Kidney (tissue), 13 donors: ENCODE measurements at regions not wholly inside any gene's neighbourhood (a gene's known extent, or its start where the extent isn't known, plus 50 kb on each side); places are given as distances from the start of the nearest gene placed in this dataset.

Experiments
- DNase-seq, 5 donors: peaks; one replicate each; pipeline ENCODE4 v3.0.0-alpha.2; 2013 to 2020
- FAIRE-seq: peaks from 2 replicates; lab custom pipeline; 2012; peaks lifted over from hg19 to GRCh38; lab: Jason Lieb, UNC
- H3K27ac ChIP-seq, 2 donors: one replicate each; pipeline ENCODE4 v1.7.0; 2013; ENCODE audit warnings: low read depth in 2 of 2, low read length in 2 of 2, inconsistent platforms in 1 of 2
- H3K27me3 ChIP-seq: one replicate; pipeline ENCODE4 v1.7.1; 2013; ENCODE audit warnings: low read length, inconsistent platforms; ENCODE audit not compliant: control insufficient read depth, insufficient read depth
- H3K36me3 ChIP-seq, 3 donors: one replicate each; pipeline versions ENCODE4 v1.7.0 to v1.7.1; 2013; ENCODE audit warnings: low read length in 3 of 3, control low read depth in 1 of 3, inconsistent platforms in 1 of 3; ENCODE audit not compliant: insufficient read depth in 3 of 3, control insufficient read depth in 2 of 3
- H3K4me1 ChIP-seq, 3 donors: one replicate each; pipeline versions ENCODE4 v1.7.0 to v1.7.1; 2013; ENCODE audit warnings: low read length in 3 of 3, inconsistent platforms in 1 of 3, low read depth in 1 of 3; ENCODE audit not compliant: control insufficient read depth in 2 of 3, insufficient read depth in 2 of 3
- H3K4me3 ChIP-seq, 3 donors: one replicate each; pipeline versions ENCODE4 v1.7.0 to v1.8.1; 2013; ENCODE audit warnings: low read length in 3 of 3, control low read depth in 1 of 3, inconsistent platforms in 1 of 3
- H3K9ac ChIP-seq, 3 donors: one replicate each; pipeline versions ENCODE4 v1.7.0 to v1.7.1; 2013; ENCODE audit warnings: low read length in 3 of 3, control low read depth in 1 of 3, inconsistent platforms in 1 of 3
- H3K9me3 ChIP-seq, 3 donors: one replicate each; pipeline versions ENCODE4 v1.7.0 to v1.7.1; 2013; ENCODE audit warnings: low read length in 3 of 3, control low read depth in 1 of 3, inconsistent platforms in 1 of 3; ENCODE audit not compliant: control insufficient read depth in 2 of 3, insufficient read depth in 1 of 3
- intact Hi-C: fragments of 100-400 bp; cut with DNase I; formaldehyde crosslinking; loops from one replicate; pipeline ENCODE4 v1.11.1; 2022
- TF ChIP-seq, protein P1 (sequence below): IDR thresholded peaks from 3 replicates; pipeline ENCODE4 v1.5.1; 2012; ENCODE audit warnings: mild to moderate bottlenecking, moderate library complexity, borderline replicate concordance; ENCODE audit not compliant: insufficient read depth; ENCODE audit errors: extremely low read depth
- donor health status: control.
- donor health status: control.
- donor health status: control.
- donor health status: control.
- donor health status: control.
- donor health status: DM: yes; HTN: yes; CAD: no.
- donor health status: Normal renal cell carcinoma (clear cell type).

DNA sequence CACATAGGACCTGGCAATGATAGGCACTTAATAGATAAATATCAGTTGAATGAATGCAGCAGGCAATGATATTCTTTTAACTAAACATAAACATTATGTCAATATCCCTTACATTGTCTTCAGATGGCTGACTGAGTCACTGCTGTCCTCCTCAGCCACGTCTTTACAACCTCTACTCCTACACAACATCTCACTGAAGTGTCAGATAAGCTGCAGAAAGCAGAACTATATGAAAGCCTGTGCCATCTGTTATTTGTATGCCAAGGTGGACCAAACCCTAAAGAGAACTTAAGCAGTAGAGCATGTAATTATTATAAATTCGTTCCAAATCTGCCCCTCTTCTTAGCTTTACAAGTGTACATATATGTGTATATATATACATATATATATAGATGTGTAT, 271.2 kb downstream of the RASEF start:
- FAIRE-seq (no peak), DNase-seq (no peak)
- Histone ChIP-seq H3K4me1 (no peaks in the 10 kb centered on the region), H3K27ac (no peak overlapping the region), H3K36me3 (no peaks in the 10 kb centered on the region), H3K9ac (no peak overlapping the region), H3K9me3 (no peaks in the 10 kb centered on the region), H3K4me3 (no peak overlapping the region), H3K27me3 (no peaks in the 10 kb centered on the region)
- TF ChIP-seq, protein P1, sequence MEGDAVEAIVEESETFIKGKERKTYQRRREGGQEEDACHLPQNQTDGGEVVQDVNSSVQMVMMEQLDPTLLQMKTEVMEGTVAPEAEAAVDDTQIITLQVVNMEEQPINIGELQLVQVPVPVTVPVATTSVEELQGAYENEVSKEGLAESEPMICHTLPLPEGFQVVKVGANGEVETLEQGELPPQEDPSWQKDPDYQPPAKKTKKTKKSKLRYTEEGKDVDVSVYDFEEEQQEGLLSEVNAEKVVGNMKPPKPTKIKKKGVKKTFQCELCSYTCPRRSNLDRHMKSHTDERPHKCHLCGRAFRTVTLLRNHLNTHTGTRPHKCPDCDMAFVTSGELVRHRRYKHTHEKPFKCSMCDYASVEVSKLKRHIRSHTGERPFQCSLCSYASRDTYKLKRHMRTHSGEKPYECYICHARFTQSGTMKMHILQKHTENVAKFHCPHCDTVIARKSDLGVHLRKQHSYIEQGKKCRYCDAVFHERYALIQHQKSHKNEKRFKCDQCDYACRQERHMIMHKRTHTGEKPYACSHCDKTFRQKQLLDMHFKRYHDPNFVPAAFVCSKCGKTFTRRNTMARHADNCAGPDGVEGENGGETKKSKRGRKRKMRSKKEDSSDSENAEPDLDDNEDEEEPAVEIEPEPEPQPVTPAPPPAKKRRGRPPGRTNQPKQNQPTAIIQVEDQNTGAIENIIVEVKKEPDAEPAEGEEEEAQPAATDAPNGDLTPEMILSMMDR, result no peak
- intact Hi-C loops, result no loop called here

DNA sequence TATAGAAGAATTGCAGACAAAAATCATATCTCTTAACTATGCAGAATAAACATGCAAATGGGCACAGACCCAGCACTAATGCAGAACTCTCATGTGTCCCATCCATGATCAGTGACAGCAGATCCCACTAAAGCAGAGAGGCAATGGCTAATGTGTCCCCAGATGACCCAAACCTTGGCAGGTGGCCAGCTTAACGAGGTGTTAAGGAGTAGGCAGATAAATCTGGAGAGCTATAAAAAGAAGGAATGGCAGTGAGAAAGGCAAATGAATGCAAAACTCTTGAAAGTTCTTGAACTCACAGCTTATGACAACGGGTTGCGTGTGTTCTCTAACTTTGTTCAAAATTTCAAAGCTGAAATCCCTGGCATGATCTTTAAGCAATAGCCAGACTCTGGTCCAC, 265.4 kb downstream of the RASEF start:
- no peak overlapping the region for H3K4me3 ChIP-seq
- no peaks in the 10 kb centered on the region for H3K9me3 ChIP-seq
- no peaks in the 10 kb centered on the region for H3K27me3 ChIP-seq
- H3K4me1 ChIP-seq, result no peaks in the 10 kb centered on the region
- no peak for FAIRE-seq
- H3K9ac ChIP-seq, result no peak overlapping the region
- TF ChIP-seq, protein P1, result no peak
- intact Hi-C loops, result no loop called here
- no peak overlapping the region for H3K27ac ChIP-seq
- DNase-seq, result peak in 4 of 5 donors; percentile 66 to 85 (median 70)
- no peaks in the 10 kb centered on the region for H3K36me3 ChIP-seq

DNA sequence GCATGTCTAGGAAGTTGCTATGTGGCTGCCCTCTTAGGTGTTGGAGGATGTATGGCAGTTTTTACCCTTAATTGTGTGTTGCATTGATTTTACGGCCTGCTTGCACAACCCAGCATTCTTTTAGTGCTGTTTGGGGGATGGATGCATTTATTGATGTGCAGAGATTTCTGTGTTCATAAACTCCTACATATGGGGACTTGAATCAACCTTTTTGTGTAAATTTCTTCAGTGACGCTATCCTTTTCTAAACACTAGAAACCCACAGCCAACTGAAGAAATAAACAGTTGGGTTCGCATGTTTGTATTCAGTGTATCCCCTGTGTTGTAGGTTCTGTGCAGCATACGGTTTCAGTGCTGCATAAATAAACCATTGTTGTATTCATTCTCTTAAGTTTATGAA, 263.7 kb downstream of the RASEF start:
- DNase-seq, result no peak
- no peak overlapping the region for H3K27ac ChIP-seq
- intact Hi-C loops, result no loop called here
- no peak for FAIRE-seq
- no peaks in the 10 kb centered on the region for H3K4me1 ChIP-seq
- H3K36me3 ChIP-seq, result no peaks in the 10 kb centered on the region
- no peaks in the 10 kb centered on the region for H3K27me3 ChIP-seq
- H3K9me3 ChIP-seq, result no peaks in the 10 kb centered on the region
- H3K9ac ChIP-seq, result no peak overlapping the region
- H3K4me3 ChIP-seq, result no peak overlapping the region
- TF ChIP-seq, protein P1, result no peak

DNA sequence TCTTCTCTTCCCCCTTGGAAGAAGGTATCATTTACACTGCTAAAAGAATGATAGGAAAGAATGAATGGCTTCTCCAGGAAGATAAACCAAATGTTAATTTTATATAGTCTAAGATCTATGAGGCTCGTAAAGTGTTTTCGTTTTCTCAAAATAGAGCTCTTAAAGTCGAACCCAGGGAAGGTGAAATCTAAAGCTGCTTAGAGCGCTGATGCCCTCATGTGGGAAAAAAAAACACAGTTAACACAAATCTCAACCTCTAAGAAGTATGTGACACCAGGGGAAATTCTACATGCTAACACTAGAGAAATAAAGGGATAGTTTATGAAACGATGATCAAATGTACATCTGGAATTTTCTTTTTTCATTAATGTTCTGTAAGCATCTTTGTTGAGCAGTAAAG, 257.9 kb downstream of the RASEF start:
- Histone ChIP-seq H3K4me3 (no peak overlapping the region), H3K4me1 (no peaks in the 10 kb centered on the region), H3K36me3 (no peaks in the 10 kb centered on the region), H3K27ac (no peak overlapping the region), H3K9ac (no peak overlapping the region), H3K27me3 (no peaks in the 10 kb centered on the region), H3K9me3 (no peaks in the 10 kb centered on the region)
- FAIRE-seq (no peak), DNase-seq (peak in 2 of 5 donors; percentile 17 to 53)
- TF ChIP-seq, protein P1, result no peak
- intact Hi-C loops, result no loop called here
